ENCODE measurements at regions not wholly inside any gene's neighbourhood (a gene's known extent, or its start where the extent isn't known, plus 50 kb on each side); places are given as distances from the start of the nearest gene placed in this dataset.

DNA sequence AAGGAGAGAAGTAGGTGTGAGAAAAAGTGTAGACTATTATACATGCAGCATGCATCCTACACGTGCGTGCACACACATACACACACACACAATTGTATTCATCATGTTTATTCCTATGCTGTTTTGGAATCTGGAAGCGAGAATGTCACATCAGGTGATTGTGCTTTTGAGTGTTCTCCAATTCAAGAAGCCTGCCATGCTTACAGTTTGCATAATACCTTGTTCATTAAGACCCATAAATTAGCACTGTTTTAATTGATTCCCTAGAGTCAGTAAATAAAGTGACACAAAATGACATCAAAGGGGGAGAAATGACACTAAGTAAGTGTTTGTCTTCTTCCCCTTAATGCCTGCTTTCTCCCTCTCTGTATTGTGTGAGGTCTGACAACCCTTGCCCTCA is 336.1 kb upstream of the IGFBP7 start:
- TF ChIP-seq, protein P1, sequence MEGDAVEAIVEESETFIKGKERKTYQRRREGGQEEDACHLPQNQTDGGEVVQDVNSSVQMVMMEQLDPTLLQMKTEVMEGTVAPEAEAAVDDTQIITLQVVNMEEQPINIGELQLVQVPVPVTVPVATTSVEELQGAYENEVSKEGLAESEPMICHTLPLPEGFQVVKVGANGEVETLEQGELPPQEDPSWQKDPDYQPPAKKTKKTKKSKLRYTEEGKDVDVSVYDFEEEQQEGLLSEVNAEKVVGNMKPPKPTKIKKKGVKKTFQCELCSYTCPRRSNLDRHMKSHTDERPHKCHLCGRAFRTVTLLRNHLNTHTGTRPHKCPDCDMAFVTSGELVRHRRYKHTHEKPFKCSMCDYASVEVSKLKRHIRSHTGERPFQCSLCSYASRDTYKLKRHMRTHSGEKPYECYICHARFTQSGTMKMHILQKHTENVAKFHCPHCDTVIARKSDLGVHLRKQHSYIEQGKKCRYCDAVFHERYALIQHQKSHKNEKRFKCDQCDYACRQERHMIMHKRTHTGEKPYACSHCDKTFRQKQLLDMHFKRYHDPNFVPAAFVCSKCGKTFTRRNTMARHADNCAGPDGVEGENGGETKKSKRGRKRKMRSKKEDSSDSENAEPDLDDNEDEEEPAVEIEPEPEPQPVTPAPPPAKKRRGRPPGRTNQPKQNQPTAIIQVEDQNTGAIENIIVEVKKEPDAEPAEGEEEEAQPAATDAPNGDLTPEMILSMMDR (IDR thresholded peaks at IDR 0.05), result no peak
- TF ChIP-seq ZFX (IDR thresholded peaks at IDR 0.05; ENCODE audit: borderline replicate concordance), result no peak
- no peak overlapping the region for H3K27ac ChIP-seq

DNA sequence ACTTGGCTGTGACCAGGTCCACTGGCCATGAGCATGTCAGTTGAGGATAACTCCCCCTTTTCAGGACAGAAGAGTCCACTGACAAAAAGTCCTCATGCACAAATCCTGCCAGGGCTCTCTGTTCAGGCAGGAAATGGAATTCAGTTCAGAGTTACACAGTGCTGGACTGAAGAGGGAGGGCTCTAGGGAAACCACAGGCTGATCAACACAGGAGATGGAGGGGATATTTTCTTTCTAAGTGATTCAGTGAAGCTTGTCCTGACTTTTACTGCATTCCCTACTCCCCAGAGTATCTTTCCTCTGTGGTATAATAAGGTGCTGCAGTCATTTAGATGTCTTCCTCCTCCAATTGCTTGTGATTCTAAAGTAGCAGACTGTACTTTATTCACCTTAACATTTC is 335.5 kb upstream of the IGFBP7 start:
- H3K27ac ChIP-seq, result no peak overlapping the region
- TF ChIP-seq ZFX (IDR thresholded peaks at IDR 0.05; ENCODE audit: borderline replicate concordance), result no peak
- TF ChIP-seq, protein P1 (IDR thresholded peaks at IDR 0.05), result no peak

DNA sequence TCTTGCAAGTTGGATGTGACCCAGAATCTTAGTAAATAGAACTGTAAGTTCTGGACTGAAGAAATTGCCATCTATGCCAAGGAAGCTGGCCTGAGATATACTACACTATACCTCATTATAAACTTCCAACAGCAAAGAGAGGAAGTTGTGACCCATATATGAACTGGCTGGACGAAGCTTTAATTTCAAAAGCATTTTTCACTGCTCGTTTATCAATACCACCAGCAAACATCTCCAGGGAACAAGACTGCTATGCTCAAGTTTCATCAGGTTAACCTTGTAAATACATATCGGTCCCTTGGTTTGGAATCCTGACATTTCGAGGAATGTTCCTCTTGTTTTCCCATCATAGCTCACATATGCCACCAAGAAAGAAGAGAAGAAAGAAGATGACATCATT is 334.5 kb upstream of the IGFBP7 start:
- H3K27ac ChIP-seq, result no peak overlapping the region
- TF ChIP-seq, protein P1 (IDR thresholded peaks at IDR 0.05), result no peak
- TF ChIP-seq ZFX (IDR thresholded peaks at IDR 0.05; ENCODE audit: borderline replicate concordance), result no peak

DNA sequence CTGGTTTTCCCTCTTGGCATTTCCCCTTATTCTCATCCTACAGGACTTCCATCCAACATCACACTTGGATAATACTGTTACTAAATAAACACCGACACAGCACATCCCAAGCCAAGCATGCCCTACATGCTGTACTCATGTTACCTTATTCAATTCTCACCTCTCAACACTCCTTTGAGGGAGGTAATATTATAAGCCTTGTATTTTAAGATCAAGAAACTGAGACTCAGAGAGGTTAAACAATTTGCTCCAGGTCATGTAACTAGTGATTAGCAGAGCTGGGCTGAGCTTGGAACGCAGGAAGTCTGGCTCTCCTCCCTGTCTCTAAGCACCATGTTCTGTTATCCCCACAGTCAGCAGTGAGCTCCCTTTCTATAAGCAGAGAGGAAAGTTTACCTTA is 333.6 kb upstream of the IGFBP7 start:
- TF ChIP-seq ZFX (IDR thresholded peaks at IDR 0.05; ENCODE audit: borderline replicate concordance), result no peak
- TF ChIP-seq, protein P1 (IDR thresholded peaks at IDR 0.05), result no peak

DNA sequence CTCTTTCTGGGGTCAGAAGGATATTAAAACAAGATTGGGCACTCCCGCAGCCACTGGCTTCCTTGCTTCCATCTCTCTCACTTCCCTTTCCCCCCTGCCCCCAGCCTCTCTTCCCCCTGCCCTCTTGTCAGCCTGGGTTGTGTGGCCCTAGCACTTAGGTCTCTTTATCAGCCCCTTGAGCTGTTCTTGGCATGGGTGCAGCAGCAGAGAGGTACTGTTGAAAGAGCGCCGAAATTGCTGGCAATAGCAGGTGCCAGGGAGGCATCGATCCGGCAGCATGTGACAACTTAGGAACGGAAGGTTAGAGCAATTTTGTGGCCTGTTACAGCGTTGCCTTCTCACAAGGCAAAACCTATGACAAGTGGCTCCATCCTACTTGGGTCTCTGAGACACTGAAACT is 333.1 kb upstream of the IGFBP7 start:
- H3K27ac ChIP-seq, result no peak overlapping the region
- no peak for TF ChIP-seq ZFX (IDR thresholded peaks at IDR 0.05; ENCODE audit: borderline replicate concordance)
- TF ChIP-seq, protein P1 (IDR thresholded peaks at IDR 0.05), result no peak

More for the DNA sequence above, 333.6 kb upstream of the IGFBP7 start:
- no peak overlapping the region for H3K27ac ChIP-seq

DNA sequence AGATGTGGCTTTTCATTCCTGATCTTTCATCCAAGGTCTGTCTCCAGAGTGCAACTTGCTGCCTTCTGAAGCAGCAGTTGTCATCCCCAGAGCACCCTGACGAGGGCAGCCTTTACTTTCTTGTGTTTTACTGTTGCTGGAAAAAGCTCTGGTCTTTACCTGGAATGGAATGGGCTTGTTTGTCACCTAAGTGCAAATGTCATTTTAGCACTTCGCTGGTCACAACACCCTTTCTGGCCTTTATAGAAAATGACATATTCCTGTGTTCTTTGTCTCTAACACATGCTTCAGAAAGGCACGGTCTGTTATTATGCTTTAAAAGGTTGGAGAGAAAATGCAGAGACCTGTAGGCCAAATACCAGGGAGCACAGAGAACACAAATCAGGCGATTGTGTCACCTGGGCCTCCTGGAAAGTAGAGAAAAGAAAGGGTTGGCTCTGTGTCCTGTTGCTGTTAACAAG is 332.7 kb upstream of the IGFBP7 start:
- H3K27ac ChIP-seq, result no peak overlapping the region
- no peak for TF ChIP-seq ZFX (IDR thresholded peaks at IDR 0.05; ENCODE audit: borderline replicate concordance)
- TF ChIP-seq, protein P1 (IDR thresholded peaks at IDR 0.05), result peak; percentile 86

DNA sequence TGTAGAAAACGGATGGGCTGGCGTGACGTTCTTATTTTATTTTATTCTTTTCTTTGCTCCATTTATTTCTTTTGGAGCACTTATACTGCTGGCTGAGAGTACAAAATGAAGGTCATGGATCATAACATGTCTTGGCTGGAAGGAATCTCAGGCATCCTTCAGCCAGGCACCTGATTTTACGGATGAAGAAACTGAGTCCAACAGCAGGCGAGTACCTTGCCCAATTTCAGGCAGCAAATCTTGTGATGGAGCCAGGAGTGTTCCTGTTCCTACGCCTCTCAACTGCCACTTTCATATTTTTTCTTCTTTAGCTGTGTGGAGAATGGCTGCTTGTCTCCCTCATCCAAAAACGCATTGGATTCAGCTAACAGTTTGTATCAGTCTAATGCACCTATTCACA is 332.1 kb upstream of the IGFBP7 start:
- H3K27ac ChIP-seq, result no peak overlapping the region
- TF ChIP-seq ZFX (IDR thresholded peaks at IDR 0.05; ENCODE audit: borderline replicate concordance), result no peak
- TF ChIP-seq, protein P1 (IDR thresholded peaks at IDR 0.05), result no peak

Measured in 22Rv1 (cell line).